IPS-18a (cell line): ENCODE measurements at regions not wholly inside any gene's neighbourhood (a gene's known extent, or its start where the extent isn't known, plus 50 kb on each side); places are given as distances from the start of the nearest gene placed in this dataset.
"Not testable (repeated sequence)": the region's sequence is repeated elsewhere in the genome, so short reads cannot be mapped to it uniquely, and the experiment has no call there.

ENCODE experiments used
- H3K27ac ChIP-seq: one replicate; pipeline ENCODE4 v1.5.1; 2013; ENCODE audit warnings: low read length
- H3K27me3 ChIP-seq: one replicate; pipeline ENCODE4 v1.6.1; 2013; ENCODE audit warnings: mild to moderate bottlenecking, low read length; ENCODE audit not compliant: control insufficient read depth, insufficient read depth
- H3K36me3 ChIP-seq: one replicate; pipeline ENCODE4 v1.6.1; 2013; ENCODE audit warnings: low read depth, low read length; ENCODE audit not compliant: control insufficient read depth
- H3K4me1 ChIP-seq: one replicate; pipeline ENCODE4 v1.6.1; 2013; ENCODE audit warnings: low read depth, low read length; ENCODE audit not compliant: control insufficient read depth
- H3K4me3 ChIP-seq: one replicate; pipeline ENCODE4 v1.5.1; 2013; ENCODE audit warnings: low read length
- H3K9ac ChIP-seq: one replicate; pipeline ENCODE4 v1.6.1; 2013; ENCODE audit warnings: mild to moderate bottlenecking, low read length, moderate library complexity
- H3K9me3 ChIP-seq: one replicate; pipeline ENCODE4 v1.6.1; 2013; ENCODE audit warnings: low read depth, low read length; ENCODE audit not compliant: control insufficient read depth

DNA sequence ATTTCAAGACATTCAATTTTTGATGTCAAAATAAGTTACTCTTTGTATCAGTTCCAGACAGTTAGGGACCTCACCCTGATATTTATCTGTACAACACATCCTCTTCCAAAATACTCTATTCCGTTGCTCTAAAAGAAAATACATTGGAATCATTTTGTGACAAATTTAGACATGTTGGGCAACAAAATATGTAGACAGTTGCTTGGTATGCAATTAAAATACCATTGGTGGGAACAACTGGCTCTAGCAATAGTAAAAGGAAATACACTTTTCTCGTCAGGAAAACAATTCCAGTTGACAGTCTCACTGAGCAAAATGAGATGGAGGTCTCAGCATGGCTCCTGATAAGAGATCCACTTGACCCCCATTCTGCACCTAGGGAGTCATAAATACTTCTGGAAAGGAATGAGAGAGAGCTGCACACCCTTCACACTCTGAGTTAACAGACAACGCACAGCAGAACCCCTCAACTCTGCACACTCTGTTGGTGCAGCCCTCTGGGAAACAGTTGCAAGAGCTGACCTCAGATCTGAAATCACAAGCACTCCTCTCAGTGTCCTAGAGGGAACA, 171.3 kb upstream of the NT5E start:
- Histone ChIP-seq H3K9ac (no peak overlapping the region), H3K27ac (no peak overlapping the region), H3K36me3 (no peaks in the 10 kb centered on the region)

DNA sequence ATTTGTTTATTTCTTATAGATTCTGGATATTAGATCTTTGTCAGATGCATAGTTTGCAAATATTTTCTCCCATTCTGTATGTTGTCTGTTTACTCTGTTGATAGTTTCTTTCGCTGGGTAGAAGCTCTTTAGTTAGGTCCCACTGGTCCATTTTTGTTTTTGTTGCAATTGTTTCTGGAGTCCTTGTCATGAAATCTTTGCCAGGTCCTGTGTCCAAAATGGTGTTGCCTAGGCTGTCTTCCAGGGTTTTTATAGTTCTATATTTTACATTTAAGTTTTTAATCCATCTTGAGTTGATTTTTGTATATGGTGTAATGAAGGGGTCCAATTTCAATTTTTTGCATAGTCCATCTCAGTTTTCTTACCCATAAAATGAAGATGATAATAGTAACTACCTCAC, 173.9 kb upstream of the NT5E start:
- H3K27me3 ChIP-seq = not testable (repeated sequence)

More for the DNA sequence above, 171.3 kb upstream of the NT5E start:
- no peak overlapping the region for H3K4me3 ChIP-seq
- H3K4me1 ChIP-seq = no peaks in the 10 kb centered on the region
- H3K9me3 ChIP-seq = no peaks in the 10 kb centered on the region
- H3K27me3 ChIP-seq = no peaks in the 10 kb centered on the region

DNA sequence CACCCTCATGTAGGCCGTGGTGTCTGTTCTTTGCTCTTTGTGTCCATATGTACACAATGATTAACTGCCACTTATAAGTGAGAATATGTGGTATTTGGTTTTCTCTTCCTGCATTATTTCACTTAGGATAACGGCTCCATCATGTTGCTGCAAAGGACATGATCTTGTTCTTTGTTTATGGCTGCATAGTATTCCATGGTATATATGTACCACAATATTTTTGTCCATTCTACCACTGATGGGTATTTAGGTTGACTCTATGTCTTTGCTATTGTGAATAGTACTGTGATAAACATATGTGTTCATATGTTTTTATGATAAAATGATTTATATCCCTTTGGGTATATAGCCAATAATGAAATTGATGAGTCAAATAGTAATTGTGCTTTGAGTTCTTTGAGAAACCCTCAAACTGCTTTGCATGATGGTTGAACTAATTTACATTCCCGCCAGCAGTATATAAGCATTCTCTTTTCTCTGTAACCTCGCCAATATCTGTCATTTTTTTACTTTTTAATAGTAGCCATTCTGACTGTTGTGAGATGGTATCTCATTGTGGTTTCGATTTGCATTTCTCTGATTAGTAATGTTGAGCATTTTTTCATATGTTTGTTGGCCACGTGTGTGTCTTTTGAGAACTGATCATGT, 174.4 kb upstream of the NT5E start:
- no peaks in the 10 kb centered on the region for H3K4me1 ChIP-seq
- H3K27me3 ChIP-seq = no peaks in the 10 kb centered on the region
- no peaks in the 10 kb centered on the region for H3K9me3 ChIP-seq
- no peaks in the 10 kb centered on the region for H3K36me3 ChIP-seq
- no peak overlapping the region for H3K27ac ChIP-seq
- H3K9ac ChIP-seq = no peak overlapping the region
- H3K4me3 ChIP-seq = no peak overlapping the region

More for the DNA sequence above, 173.9 kb upstream of the NT5E start:
- not testable (repeated sequence) for H3K36me3 ChIP-seq, H3K9me3 ChIP-seq, H3K4me3 ChIP-seq, H3K27ac ChIP-seq, H3K9ac ChIP-seq, H3K4me1 ChIP-seq

DNA sequence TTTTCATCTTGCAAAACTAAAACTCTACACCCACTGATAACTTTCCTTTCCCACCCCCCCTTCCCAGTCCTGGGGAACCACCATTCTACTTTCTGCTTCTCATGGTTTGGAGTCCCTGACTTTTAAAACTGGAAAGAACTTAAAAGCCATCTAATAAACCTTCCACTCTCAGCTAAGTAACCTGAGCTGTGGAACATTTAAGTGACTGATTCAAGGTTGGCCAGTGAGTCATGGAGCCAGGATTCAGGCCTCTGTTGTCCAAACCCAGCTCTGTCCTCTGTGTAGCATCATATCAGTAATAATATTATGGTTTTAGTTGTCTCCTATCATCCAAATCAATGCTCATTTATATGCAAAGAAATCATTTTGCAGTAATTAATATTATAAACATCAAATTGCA, 176.0 kb upstream of the NT5E start:
- Histone ChIP-seq H3K9me3 (no peaks in the 10 kb centered on the region), H3K27ac (no peak overlapping the region), H3K4me3 (no peak overlapping the region), H3K36me3 (no peaks in the 10 kb centered on the region), H3K4me1 (no peaks in the 10 kb centered on the region), H3K9ac (no peak overlapping the region), H3K27me3 (no peaks in the 10 kb centered on the region)

DNA sequence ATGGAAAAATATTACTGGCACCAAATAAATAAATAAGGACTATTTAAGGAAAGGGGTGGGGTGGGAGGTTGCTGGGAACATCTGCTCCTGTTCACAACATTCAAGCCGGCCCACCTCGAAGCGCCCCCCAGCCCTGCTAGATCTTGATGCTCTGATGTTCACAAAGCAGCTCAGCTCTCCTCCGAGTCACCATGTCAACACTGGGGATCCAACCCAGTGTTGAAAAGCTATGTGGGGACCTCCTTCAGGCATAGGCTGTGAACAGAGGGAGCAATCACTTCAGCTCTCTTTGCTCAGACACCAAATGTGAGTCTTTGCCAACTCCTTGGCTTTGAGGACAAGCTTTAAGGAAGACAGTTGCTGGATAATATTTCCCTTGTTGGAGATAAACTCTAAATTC, 176.8 kb upstream of the NT5E start:
- Histone ChIP-seq H3K27me3 (no peaks in the 10 kb centered on the region), H3K4me1 (no peaks in the 10 kb centered on the region), H3K9me3 (no peaks in the 10 kb centered on the region), H3K4me3 (no peak overlapping the region), H3K27ac (no peak overlapping the region), H3K9ac (no peak overlapping the region), H3K36me3 (no peaks in the 10 kb centered on the region)

DNA sequence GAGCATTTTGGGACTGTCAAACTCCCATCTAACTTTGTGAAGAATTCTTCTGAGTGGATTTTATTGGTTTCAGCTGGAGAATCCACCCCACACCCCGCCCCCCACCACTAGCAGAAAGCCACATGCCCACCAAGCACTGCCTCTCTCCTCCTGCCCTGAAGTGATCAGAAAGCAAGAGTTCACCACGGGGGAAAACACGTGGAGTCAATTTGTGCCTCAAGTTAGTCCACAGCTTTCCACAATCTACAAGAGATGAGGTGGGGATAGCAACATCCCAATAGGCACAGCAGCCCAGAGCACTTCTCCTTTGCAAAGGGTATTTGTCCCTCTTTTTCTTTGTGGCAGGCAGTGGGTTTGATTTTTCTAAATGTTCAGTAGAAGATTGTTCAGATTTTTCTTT, 177.3 kb upstream of the NT5E start:
- no peaks in the 10 kb centered on the region for H3K27me3 ChIP-seq
- no peak overlapping the region for H3K27ac ChIP-seq
- no peaks in the 10 kb centered on the region for H3K36me3 ChIP-seq
- no peak overlapping the region for H3K9ac ChIP-seq
- no peaks in the 10 kb centered on the region for H3K4me1 ChIP-seq
- H3K4me3 ChIP-seq = no peak overlapping the region
- no peaks in the 10 kb centered on the region for H3K9me3 ChIP-seq

DNA sequence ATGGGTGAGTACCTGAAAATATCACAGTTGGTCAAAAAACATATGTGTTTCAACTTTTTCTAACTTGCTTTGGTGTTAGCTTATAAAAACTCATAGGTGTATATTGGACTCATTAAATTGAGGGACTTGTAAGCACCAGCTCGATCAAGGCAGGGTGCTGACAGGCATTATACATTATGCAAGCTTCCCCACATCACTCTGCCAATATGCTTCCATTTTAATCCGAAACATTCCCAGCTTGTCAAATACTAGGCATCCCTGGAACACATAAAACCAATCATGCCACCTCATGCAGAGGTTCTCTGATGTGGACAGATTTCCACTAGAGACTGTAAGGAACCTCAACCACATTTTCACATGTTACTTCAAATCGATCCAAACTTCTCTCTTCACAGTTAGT, 187.3 kb upstream of the NT5E start:
- Histone ChIP-seq H3K27me3 (no peaks in the 10 kb centered on the region), H3K4me1 (no peaks in the 10 kb centered on the region), H3K9ac (no peak overlapping the region)

DNA sequence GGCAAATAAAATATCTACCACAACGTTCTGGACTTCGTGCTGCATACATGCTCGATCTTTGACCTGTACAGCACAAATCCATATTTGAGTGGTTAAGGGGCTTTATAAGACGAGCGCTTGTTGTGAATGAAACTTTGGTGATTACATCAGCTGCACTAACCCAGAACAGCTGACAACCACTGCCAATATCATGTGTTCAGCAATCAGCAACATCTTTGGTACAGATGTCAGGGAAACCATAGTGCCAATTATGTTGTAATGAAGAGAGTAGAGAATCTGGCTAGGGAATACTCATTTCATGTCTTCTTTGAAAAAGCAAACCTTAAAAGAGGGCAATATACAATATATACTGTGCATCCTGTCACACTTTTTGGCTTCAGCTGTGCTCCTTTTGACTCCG, 188.6 kb upstream of the NT5E start:
- Histone ChIP-seq H3K27ac (no peak overlapping the region), H3K36me3 (no peaks in the 10 kb centered on the region), H3K27me3 (no peaks in the 10 kb centered on the region), H3K9me3 (no peaks in the 10 kb centered on the region), H3K9ac (no peak overlapping the region), H3K4me3 (no peak overlapping the region), H3K4me1 (no peaks in the 10 kb centered on the region)

More for the DNA sequence above, 187.3 kb upstream of the NT5E start:
- Histone ChIP-seq H3K27ac (no peak overlapping the region), H3K9me3 (no peaks in the 10 kb centered on the region), H3K4me3 (no peak overlapping the region), H3K36me3 (no peaks in the 10 kb centered on the region)

DNA sequence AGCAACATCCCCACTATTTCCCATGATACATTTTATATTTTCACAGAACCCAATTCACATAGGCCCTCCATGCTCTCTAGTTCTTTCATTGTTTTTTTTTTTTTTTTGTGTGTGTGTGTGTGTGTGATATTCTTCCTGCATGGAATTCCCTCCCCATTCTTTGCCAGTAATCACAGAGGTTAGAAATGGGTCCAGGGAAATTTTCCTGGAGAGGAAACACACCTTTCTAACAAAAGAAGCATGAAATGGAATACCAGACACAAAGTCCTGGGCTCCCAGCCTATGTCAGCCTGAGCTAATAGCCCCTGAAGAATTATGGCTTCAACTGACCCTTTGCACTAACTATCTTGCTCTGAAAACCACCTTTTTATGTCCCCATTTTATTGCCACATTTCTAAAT, 194.2 kb upstream of the NT5E start:
- Histone ChIP-seq H3K9me3 (no peaks in the 10 kb centered on the region), H3K4me3 (no peak overlapping the region), H3K4me1 (no peaks in the 10 kb centered on the region), H3K36me3 (no peaks in the 10 kb centered on the region), H3K9ac (no peak overlapping the region), H3K27ac (no peak overlapping the region), H3K27me3 (no peaks in the 10 kb centered on the region)

DNA sequence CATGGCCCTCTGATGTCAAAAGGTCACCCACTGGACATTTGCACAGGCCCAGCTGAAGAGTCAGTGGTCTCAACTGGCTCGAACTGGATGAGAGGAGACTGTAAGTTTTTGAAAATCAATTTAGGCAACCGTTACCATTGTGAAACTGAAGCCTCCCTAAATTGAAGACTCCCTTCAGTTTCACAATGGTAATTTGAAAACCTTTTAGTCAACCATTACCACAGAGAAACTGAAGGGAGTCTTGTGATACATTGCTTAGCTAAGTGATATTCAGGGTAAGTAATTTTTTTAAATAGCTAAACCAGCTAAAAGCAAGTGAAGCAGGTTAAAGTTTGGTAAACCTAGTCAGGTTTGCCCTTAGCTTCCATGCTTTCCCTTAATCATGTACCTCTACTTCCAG, 197.3 kb upstream of the NT5E start:
- H3K9me3 ChIP-seq = no peaks in the 10 kb centered on the region
- H3K4me1 ChIP-seq = no peaks in the 10 kb centered on the region
- H3K27ac ChIP-seq = no peak overlapping the region
- no peaks in the 10 kb centered on the region for H3K27me3 ChIP-seq
- no peaks in the 10 kb centered on the region for H3K36me3 ChIP-seq
- H3K9ac ChIP-seq = no peak overlapping the region
- no peak overlapping the region for H3K4me3 ChIP-seq

DNA sequence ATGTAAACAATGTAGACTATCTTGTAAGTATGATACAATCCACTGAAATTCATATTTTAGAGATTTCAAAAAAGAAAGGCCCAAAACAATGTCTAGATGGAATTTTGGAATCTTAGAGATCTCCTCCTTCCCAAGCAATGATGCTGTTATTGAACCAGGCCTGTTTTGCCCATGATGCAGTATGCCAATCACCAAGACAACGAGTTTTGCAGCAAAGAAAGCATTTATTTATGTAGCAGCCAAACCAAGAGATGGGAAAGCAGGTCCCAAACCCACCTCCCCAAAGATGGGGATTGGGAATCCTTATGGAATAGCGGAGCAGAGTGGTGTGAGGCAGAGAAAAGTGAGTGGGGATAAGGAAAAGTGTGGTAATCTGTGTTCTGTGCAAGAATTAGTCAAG, 197.8 kb upstream of the NT5E start:
- Histone ChIP-seq H3K4me3 (no peak overlapping the region), H3K27ac (no peak overlapping the region), H3K9me3 (no peaks in the 10 kb centered on the region), H3K4me1 (no peaks in the 10 kb centered on the region), H3K9ac (no peak overlapping the region), H3K36me3 (no peaks in the 10 kb centered on the region), H3K27me3 (no peaks in the 10 kb centered on the region)

DNA sequence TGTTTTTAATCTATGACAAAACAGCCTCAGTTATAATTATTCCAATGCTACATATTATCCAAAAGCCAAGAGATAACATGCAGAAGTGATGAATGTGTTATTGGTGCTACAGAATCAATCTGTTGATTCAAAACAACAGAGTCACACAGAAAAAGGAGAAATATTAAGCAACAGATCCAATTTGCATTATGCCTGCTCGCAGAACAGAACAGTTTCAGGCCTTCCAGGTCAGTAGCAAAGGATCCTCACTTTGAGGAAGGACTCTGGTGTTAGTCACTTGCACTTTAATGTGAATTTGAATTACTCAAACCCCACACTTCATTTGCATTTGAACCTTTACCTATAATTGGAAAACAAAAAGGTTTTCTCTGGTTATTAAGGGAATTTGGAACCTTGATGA, 198.6 kb upstream of the NT5E start:
- H3K9me3 ChIP-seq = no peaks in the 10 kb centered on the region
- H3K27ac ChIP-seq = no peak overlapping the region
- no peak overlapping the region for H3K9ac ChIP-seq
- no peaks in the 10 kb centered on the region for H3K36me3 ChIP-seq
- H3K4me3 ChIP-seq = no peak overlapping the region
- H3K27me3 ChIP-seq = no peaks in the 10 kb centered on the region
- no peaks in the 10 kb centered on the region for H3K4me1 ChIP-seq
